A549 (cell line): ENCODE measurements at regions not wholly inside any gene's neighbourhood (a gene's known extent, or its start where the extent isn't known, plus 50 kb on each side); places are given as distances from the start of the nearest gene placed in this dataset.

ENCODE experiments used
- ATAC-seq, 2 experiments: fragments of 200-7000 bp in 1 of 2; fragments of >200 bp in 1 of 2; cut with Nextera tagmentation in 1 of 2; cut with Tn5 transposase in 1 of 2; 3 replicates each; pipeline versions ENCODE4 v1.8.0 to v1.9.1; 2018 to 2020; ENCODE audit warnings: mild to moderate bottlenecking in 1 of 2, moderate library complexity in 1 of 2
- CTCF ChIA-PET: fragments of 300-600 bp; sonication (Branson Sonifier 250); formaldehyde crosslinking; extraction: SDS; loops from one replicate; lab custom pipeline; 2021; ENCODE audit warnings: antibody characterized with exemption, inconsistent platforms; lab: Yijun Ruan, JAX
- POLR2A ChIA-PET: fragments of 350-600 bp; formaldehyde crosslinking; extraction: SDS; loops from one replicate; lab custom pipeline; 2021; ENCODE audit warnings: antibody characterized with exemption, inconsistent platforms; lab: Yijun Ruan, JAX
- DNase-seq, 2 experiments: peaks; one replicate each; pipeline versions ENCODE4 v3.0.0 to v3.0.0-alpha.2; 2011 to 2016; ENCODE audit warnings: low read depth in 1 of 2, low spot score in 1 of 2
- FAIRE-seq: peaks from 2 replicates; lab custom pipeline; 2011; peaks lifted over from hg19 to GRCh38; lab: Jason Lieb, UNC
- H3K27ac ChIP-seq, 2 experiments: fragments of >200 bp; sonication (Bioruptor Twin); formaldehyde crosslinking; 3 replicates each; pipeline ENCODE4 v1.5.1; 2016 to 2017
- H3K4me1 ChIP-seq: fragments of >200 bp; sonication (Bioruptor Twin); formaldehyde crosslinking; 3 replicates; pipeline ENCODE4 v1.6.1; 2016
- H3K4me2 ChIP-seq: fragments of >200 bp; sonication (Bioruptor Twin); formaldehyde crosslinking; 3 replicates; pipeline ENCODE4 v1.6.1; 2016
- H3K4me3 ChIP-seq: fragments of >200 bp; sonication (Bioruptor Twin); formaldehyde crosslinking; 3 replicates; pipeline ENCODE4 v1.5.1; 2016
- H3K9me3 ChIP-seq: fragments of >200 bp; sonication (Bioruptor Twin); formaldehyde crosslinking; 3 replicates; pipeline ENCODE4 v1.6.1; 2016
- CBX2 ChIP-seq: fragments of 200-600 bp; sonication (generic); IDR thresholded peaks from 2 replicates; pipeline ENCODE4 v1.6.1; 2016; ENCODE audit warnings: low read depth, mild to moderate bottlenecking, borderline replicate concordance
- CBX8 ChIP-seq: fragments of 200-600 bp; sonication (generic); IDR thresholded peaks from 2 replicates; pipeline ENCODE4 v1.6.1; 2016
- CEBPB ChIP-seq, 2 experiments: fragments of >200 bp in 1 of 2; sonication (Bioruptor Twin) in 1 of 2; formaldehyde crosslinking in 1 of 2; IDR thresholded peaks; 2 replicates each; pipeline ENCODE4 v1.6.1; 2012 to 2016
- CHD4 ChIP-seq: fragments of 200-600 bp; sonication (generic); IDR thresholded peaks from 2 replicates; pipeline ENCODE4 v1.6.1; 2016; ENCODE audit warnings: antibody characterized with exemption, mild to moderate bottlenecking, borderline replicate concordance
- EHF ChIP-seq: fragments of 250-450 bp; sonication (Bioruptor Pico); IDR thresholded peaks from 2 replicates; pipeline ENCODE4 v1.5.0; 2020; ENCODE audit warnings: mild to moderate bottlenecking
- EP300 ChIP-seq, 2 experiments: fragments of >200 bp; sonication (Bioruptor Twin); formaldehyde crosslinking; IDR thresholded peaks; 2 replicates in 1 of 2; 3 replicates in 1 of 2; pipeline ENCODE4 v1.6.1; 2016 to 2017
- FOXS1 ChIP-seq: fragments of 250-450 bp; sonication (Bioruptor Pico); IDR thresholded peaks from 2 replicates; pipeline ENCODE4 v1.5.0; 2020; ENCODE audit warnings: mild to moderate bottlenecking, moderate library complexity
- GATA3 ChIP-seq: IDR thresholded peaks from 2 replicates; pipeline ENCODE4 v1.6.1; 2012; ENCODE audit warnings: borderline replicate concordance
- HDAC2 ChIP-seq: fragments of 200-600 bp; sonication (generic); IDR thresholded peaks from 2 replicates; pipeline ENCODE4 v1.6.1; 2016
- JUNB ChIP-seq: fragments of >200 bp; sonication (Bioruptor Twin); formaldehyde crosslinking; IDR thresholded peaks from 2 replicates; pipeline ENCODE4 v1.6.1; 2016
- RARB ChIP-seq: fragments of 250-450 bp; sonication (Bioruptor Pico); IDR thresholded peaks from 2 replicates; pipeline ENCODE4 v1.8.0; 2021; ENCODE audit warnings: mild to moderate bottlenecking, moderate library complexity
- RFX5 ChIP-seq: fragments of 450-650 bp; IDR thresholded peaks from 2 replicates; pipeline ENCODE4 v1.7.1; 2014; ENCODE audit warnings: antibody characterized with exemption, mild to moderate bottlenecking, moderate library complexity
- RNF2 ChIP-seq: fragments of 200-600 bp; sonication (generic); IDR thresholded peaks from 2 replicates; pipeline ENCODE4 v1.6.1; 2016; ENCODE audit warnings: low read depth, mild to moderate bottlenecking, antibody characterized with exemption, moderate library complexity, borderline replicate concordance
- ZC3H11A ChIP-seq: fragments of 450-650 bp; IDR thresholded peaks from 2 replicates; pipeline ENCODE4 v1.6.1; 2014; ENCODE audit warnings: antibody characterized with exemption, mild to moderate bottlenecking
- ZNF302 ChIP-seq: fragments of 250-450 bp; sonication (Bioruptor Pico); IDR thresholded peaks from 2 replicates; pipeline ENCODE4 v1.9.0; 2021; ENCODE audit warnings: inconsistent platforms, mild to moderate bottlenecking, moderate library complexity
- ZSCAN20 ChIP-seq: fragments of 250-450 bp; sonication (Bioruptor Pico); IDR thresholded peaks from 2 replicates; pipeline ENCODE4 v1.8.0; 2022; ENCODE audit warnings: mild to moderate bottlenecking, moderate library complexity
- WGBS: methylation state at CpG from one replicate; pipeline ENCODE4 v1.1.6; 2017; ENCODE audit errors: missing lambda C conversion rate; 5-methylcytosine and 5-hydroxymethylcytosine counted together
- TF ChIP-seq, protein P1 (sequence below): fragments of >200 bp; sonication (Bioruptor Twin); formaldehyde crosslinking; IDR thresholded peaks from 3 replicates; pipeline ENCODE4 v1.6.1; 2016
- TF ChIP-seq, protein P2 (sequence below): fragments of >200 bp; sonication (Bioruptor Twin); formaldehyde crosslinking; IDR thresholded peaks from 2 replicates; pipeline ENCODE4 v1.6.1; 2016
- TF ChIP-seq, protein P3 (sequence below): fragments of 150-350 bp; IDR thresholded peaks from 2 replicates; pipeline ENCODE4 v1.6.1; 2014; ENCODE audit warnings: low read depth, mild to moderate bottlenecking, low read length
- TF ChIP-seq, protein P4 (sequence below): fragments of 200-600 bp; sonication (generic); IDR thresholded peaks from 2 replicates; pipeline ENCODE4 v1.6.1; 2016; ENCODE audit warnings: antibody characterized with exemption, mild to moderate bottlenecking, moderate library complexity
- TF ChIP-seq, protein P5 (sequence below): fragments of 250-450 bp; sonication (Bioruptor Pico); IDR thresholded peaks from 2 replicates; pipeline ENCODE4 v1.5.0; 2021; ENCODE audit warnings: mild to moderate bottlenecking, moderate library complexity, borderline replicate concordance
- TF ChIP-seq, protein P6 (sequence below): fragments of 250-450 bp; sonication (Bioruptor Pico); IDR thresholded peaks from 2 replicates; pipeline ENCODE4 v1.5.0; 2020; ENCODE audit warnings: low read depth, mild to moderate bottlenecking, moderate library complexity

DNA sequence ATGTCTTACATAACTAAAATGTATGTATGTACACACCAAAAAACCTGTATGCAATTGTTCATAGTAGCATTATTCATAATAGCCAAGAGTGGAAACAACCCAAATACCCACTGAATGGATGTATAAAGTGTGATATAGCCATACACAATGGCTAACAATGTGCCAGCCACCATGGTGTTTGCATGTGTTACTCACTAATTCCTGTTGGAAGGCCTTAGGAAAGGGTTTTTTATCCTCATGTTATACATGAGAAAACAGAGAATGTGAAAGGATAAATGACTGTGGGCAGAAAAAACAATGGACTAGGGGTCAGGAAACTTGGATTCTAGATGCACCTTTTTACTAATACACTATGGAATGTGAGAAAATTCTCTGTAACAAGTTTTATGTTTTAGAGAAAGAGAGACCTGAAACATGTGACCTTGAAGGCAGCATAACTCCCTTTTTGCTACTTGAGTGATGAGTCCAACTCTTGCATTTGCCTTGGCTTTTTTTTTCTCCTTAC, 55.7 kb downstream of the TIGD2 start:
- H3K4me1 ChIP-seq = peaks cover 10% of the 10 kb centered on the region; the same call in 2 of the 3 replicates
- POLR2A ChIA-PET = no interaction called here
- H3K4me3 ChIP-seq = no peak overlapping the region
- no peak for TF ChIP-seq EHF (CRISPR knock-in tag)
- TF ChIP-seq, protein P1, sequence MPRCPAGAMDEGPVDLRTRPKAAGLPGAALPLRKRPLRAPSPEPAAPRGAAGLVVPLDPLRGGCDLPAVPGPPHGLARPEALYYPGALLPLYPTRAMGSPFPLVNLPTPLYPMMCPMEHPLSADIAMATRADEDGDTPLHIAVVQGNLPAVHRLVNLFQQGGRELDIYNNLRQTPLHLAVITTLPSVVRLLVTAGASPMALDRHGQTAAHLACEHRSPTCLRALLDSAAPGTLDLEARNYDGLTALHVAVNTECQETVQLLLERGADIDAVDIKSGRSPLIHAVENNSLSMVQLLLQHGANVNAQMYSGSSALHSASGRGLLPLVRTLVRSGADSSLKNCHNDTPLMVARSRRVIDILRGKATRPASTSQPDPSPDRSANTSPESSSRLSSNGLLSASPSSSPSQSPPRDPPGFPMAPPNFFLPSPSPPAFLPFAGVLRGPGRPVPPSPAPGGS = no peak
- TF ChIP-seq RARB = no peak
- TF ChIP-seq CEBPB (IDR thresholded peaks at IDR 0.05) = no peak
- TF ChIP-seq, protein P2, sequence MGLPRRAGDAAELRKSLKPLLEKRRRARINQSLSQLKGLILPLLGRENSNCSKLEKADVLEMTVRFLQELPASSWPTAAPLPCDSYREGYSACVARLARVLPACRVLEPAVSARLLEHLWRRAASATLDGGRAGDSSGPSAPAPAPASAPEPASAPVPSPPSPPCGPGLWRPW = no peak
- TF ChIP-seq ZSCAN20 (CRISPR knock-in tag) = no peak
- TF ChIP-seq CBX2 = no peak
- no peak for TF ChIP-seq EP300 (IDR thresholded peaks at IDR 0.05)
- no peak for TF ChIP-seq FOXS1 (CRISPR knock-in tag)
- CTCF ChIA-PET = no interaction called here
- H3K9me3 ChIP-seq = no peaks in the 10 kb centered on the region
- H3K4me2 ChIP-seq = no peak overlapping the region
- FAIRE-seq (no peak), ATAC-seq (no peak), DNase-seq (no peak)
- H3K27ac ChIP-seq = no peak overlapping the region

DNA sequence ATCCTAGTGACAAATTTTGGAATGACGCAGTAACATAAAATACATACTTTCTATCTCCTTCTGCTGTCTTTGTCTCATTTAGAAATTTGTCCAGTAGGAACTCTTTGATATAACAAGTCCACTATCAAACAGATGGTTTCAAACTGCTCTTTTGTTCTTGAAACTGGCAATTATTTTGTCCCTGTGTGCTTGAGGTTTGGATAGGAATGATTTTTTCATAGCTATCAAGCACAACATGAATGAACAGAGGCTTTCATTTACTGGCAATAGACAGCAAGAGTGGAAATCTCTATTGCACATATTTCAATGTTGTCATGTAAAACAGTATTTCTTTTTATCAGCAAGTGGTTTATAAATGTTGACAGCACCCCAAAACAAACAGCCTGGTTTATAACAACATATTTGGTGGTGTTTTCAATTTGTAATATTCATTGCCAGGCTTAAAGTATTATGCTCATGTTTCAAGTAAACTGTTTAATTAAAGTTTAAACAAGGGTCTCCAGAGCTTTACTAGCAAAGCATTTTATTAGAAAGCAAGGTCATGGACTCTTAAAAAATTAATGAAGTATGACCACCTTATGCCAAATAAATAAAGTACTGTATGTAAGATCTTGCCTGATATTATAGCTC, 60.0 kb downstream of the TIGD2 start:
- WGBS = 97% methylated on average over 1 of the region's 1 CpG
- POLR2A ChIA-PET = no interaction called here
- no peak for FAIRE-seq
- CTCF ChIA-PET = interaction anchor here (1.5 kb wide), 1 partner anchor 11 kb away, joined by 5 read pairs; no protein-coding TSS in a partner anchor
- Histone ChIP-seq H3K27ac (no peak overlapping the region), H3K4me2 (no peak overlapping the region), H3K9me3 (no peaks in the 10 kb centered on the region), H3K4me3 (no peak overlapping the region)
- ATAC-seq = no peak
- TF ChIP-seq EHF (CRISPR knock-in tag) (no peak), CHD4 (no peak), ZNF302 (no peak), RFX5 (no peak), CBX8 (no peak)
- TF ChIP-seq, protein P3, sequence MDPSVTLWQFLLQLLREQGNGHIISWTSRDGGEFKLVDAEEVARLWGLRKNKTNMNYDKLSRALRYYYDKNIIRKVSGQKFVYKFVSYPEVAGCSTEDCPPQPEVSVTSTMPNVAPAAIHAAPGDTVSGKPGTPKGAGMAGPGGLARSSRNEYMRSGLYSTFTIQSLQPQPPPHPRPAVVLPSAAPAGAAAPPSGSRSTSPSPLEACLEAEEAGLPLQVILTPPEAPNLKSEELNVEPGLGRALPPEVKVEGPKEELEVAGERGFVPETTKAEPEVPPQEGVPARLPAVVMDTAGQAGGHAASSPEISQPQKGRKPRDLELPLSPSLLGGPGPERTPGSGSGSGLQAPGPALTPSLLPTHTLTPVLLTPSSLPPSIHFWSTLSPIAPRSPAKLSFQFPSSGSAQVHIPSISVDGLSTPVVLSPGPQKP = no peak
- TF ChIP-seq, all 56 proteins: peak for 0
- DNase-seq = no peak
- peaks cover 9% of the 10 kb centered on the region; the same call in 2 of the 3 replicates for H3K4me1 ChIP-seq

DNA sequence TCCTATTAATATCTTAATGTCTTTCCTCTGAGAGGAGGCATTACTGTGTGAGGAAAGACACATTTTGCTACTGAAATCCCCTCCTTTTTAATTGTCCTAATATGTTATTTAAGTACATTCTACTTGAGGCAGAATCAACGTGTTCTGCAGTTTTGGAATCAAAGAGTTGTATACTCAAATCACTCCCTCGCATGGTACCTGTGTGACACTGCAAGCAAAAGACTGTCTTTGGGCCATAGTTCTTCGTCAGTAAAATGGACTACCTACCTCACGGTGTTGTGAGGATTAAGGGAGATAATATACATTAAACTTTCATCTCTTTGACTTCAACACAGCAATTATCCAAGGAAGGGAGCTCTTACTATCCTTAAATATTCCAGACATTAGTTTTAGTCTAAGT, 61.5 kb downstream of the TIGD2 start:
- no peaks in the 10 kb centered on the region for H3K9me3 ChIP-seq
- 83% methylated on average over 4 of the region's 4 CpGs for WGBS
- H3K4me2 ChIP-seq = no peak overlapping the region
- ChIA-PET POLR2A (no interaction called here), CTCF (no interaction called here)
- H3K4me3 ChIP-seq = no peak overlapping the region
- ATAC-seq (no peak), DNase-seq (peak in 1 of 2 experiments; percentile 4), FAIRE-seq (no peak)
- no peak overlapping the region for H3K27ac ChIP-seq
- TF ChIP-seq RNF2 (no peak), HDAC2 (no peak), GATA3 (no peak), ZC3H11A (no peak), JUNB (no peak)
- TF ChIP-seq, protein P4, sequence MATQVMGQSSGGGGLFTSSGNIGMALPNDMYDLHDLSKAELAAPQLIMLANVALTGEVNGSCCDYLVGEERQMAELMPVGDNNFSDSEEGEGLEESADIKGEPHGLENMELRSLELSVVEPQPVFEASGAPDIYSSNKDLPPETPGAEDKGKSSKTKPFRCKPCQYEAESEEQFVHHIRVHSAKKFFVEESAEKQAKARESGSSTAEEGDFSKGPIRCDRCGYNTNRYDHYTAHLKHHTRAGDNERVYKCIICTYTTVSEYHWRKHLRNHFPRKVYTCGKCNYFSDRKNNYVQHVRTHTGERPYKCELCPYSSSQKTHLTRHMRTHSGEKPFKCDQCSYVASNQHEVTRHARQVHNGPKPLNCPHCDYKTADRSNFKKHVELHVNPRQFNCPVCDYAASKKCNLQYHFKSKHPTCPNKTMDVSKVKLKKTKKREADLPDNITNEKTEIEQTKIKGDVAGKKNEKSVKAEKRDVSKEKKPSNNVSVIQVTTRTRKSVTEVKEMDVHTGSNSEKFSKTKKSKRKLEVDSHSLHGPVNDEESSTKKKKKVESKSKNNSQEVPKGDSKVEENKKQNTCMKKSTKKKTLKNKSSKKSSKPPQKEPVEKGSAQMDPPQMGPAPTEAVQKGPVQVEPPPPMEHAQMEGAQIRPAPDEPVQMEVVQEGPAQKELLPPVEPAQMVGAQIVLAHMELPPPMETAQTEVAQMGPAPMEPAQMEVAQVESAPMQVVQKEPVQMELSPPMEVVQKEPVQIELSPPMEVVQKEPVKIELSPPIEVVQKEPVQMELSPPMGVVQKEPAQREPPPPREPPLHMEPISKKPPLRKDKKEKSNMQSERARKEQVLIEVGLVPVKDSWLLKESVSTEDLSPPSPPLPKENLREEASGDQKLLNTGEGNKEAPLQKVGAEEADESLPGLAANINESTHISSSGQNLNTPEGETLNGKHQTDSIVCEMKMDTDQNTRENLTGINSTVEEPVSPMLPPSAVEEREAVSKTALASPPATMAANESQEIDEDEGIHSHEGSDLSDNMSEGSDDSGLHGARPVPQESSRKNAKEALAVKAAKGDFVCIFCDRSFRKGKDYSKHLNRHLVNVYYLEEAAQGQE = no peak
- TF ChIP-seq, protein P5, sequence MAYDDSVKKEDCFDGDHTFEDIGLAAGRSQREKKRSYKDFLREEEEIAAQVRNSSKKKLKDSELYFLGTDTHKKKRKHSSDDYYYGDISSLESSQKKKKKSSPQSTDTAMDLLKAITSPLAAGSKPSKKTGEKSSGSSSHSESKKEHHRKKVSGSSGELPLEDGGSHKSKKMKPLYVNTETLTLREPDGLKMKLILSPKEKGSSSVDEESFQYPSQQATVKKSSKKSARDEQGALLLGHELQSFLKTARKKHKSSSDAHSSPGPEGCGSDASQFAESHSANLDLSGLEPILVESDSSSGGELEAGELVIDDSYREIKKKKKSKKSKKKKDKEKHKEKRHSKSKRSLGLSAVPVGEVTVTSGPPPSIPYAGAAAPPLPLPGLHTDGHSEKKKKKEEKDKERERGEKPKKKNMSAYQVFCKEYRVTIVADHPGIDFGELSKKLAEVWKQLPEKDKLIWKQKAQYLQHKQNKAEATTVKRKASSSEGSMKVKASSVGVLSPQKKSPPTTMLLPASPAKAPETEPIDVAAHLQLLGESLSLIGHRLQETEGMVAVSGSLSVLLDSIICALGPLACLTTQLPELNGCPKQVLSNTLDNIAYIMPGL (CRISPR knock-in tag) = no peak
- TF ChIP-seq, protein P6, sequence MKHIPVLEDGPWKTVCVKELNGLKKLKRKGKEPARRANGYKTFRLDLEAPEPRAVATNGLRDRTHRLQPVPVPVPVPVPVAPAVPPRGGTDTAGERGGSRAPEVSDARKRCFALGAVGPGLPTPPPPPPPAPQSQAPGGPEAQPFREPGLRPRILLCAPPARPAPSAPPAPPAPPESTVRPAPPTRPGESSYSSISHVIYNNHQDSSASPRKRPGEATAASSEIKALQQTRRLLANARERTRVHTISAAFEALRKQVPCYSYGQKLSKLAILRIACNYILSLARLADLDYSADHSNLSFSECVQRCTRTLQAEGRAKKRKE (CRISPR knock-in tag) = no peak
- H3K4me1 ChIP-seq = peaks cover 9% of the 10 kb centered on the region; the same call in 2 of the 3 replicates
